ENCODE measurements at regions not wholly inside any gene's neighbourhood (a gene's known extent, or its start where the extent isn't known, plus 50 kb on each side); places are given as distances from the start of the nearest gene placed in this dataset.

DNA sequence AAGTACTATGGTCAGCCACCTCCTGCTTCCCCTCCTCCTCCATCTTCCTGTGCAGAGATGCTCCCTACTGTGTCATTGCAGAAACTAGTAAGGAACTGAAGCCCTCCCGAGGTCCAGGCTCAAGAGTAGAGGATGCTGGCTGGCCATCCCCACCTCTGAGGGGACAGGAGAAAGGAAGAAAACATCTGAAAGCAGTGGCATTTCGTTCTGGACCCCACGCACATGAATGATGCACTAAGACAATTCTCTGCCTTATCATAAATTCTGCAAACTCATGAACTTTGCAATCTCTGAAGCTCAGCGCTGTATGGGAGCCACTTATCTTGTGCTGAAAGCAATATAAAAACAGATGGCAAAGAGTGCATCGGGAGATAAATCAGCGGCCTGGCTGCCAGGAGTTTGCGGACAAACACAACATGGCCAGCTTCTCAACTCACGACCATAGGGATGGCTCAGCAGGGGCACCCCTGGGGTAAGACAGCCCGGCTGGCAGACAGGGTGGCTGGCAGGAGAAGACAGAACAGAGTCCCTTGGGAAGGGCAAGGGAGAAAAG lies 306.4 kb downstream of the NXPE2 start:
- Histone ChIP-seq H3K4ac (ENCODE audit: low read depth, low read length) (no peak overlapping the region), H2AK5ac (ENCODE audit: low read length) (no peak overlapping the region), H3K79me1 (ENCODE audit: low read length) (no peaks in the 10 kb centered on the region), H3K79me2 (ENCODE audit: control insufficient read depth, insufficient read depth, low read length) (no peaks in the 10 kb centered on the region), H3K4me2 (ENCODE audit: low read length) (no peak overlapping the region), H3K18ac (ENCODE audit: low read length) (no peak overlapping the region), H4K8ac (ENCODE audit: low read depth, low read length) (no peak overlapping the region), H2BK15ac (replicated peaks; ENCODE audit: low read depth) (no peak overlapping the region), H3K36me3 (ENCODE audit: control insufficient read depth, insufficient read depth, low read length) (no peaks in the 10 kb centered on the region), H3K23ac (ENCODE audit: low read length) (no peak overlapping the region), H3K4me1 (ENCODE audit: control insufficient read depth, low read depth, low read length) (no peaks in the 10 kb centered on the region), H3K27me3 (ENCODE audit: insufficient read depth, low read length, poor library complexity) (no peaks in the 10 kb centered on the region), H3K9ac (ENCODE audit: low read length) (no peak overlapping the region), H4K5ac (ENCODE audit: low read length) (no peak overlapping the region), H3K56ac (ENCODE audit: low read length) (no peak overlapping the region), H3K4me3 (ENCODE audit: low read length) (no peak overlapping the region), H2BK5ac (ENCODE audit: low read length) (no peak overlapping the region), H2BK120ac (ENCODE audit: low read depth, low read length) (no peak overlapping the region), H3K27ac (ENCODE audit: low read depth, low read length) (no peak overlapping the region)
- no CpG with 5 or more reads among the region's 9 CpGs for WGBS (ENCODE audit: extremely low coverage, insufficient coverage, low lambda C conversion rate)
- no peak for DNase-seq

DNA sequence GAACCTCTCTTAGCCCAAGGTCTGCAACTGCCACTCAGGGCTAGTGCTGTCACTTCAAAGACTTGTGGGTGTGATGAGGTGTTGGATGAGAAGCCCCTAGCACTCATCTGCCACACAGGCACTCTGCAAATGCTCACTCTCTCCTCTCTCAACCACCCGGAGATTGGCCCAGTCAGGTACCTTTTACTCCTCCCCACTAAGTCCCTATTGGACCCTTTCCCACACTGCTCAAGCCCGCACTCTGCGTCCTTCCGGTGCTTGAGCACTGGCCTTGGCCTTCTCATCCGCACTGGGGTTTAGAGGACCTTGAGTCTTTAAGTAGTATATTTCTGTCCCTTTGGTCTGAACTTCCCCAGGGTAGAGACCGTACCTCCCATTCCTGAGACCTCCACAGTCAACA lies 308.0 kb downstream of the NXPE2 start:
- no peaks in the 10 kb centered on the region for H3K36me3 ChIP-seq (ENCODE audit: control insufficient read depth, insufficient read depth, low read length)
- no peak for DNase-seq
- WGBS (ENCODE audit: extremely low coverage, insufficient coverage, low lambda C conversion rate): no CpG with 5 or more reads among the region's 6 CpGs

DNA sequence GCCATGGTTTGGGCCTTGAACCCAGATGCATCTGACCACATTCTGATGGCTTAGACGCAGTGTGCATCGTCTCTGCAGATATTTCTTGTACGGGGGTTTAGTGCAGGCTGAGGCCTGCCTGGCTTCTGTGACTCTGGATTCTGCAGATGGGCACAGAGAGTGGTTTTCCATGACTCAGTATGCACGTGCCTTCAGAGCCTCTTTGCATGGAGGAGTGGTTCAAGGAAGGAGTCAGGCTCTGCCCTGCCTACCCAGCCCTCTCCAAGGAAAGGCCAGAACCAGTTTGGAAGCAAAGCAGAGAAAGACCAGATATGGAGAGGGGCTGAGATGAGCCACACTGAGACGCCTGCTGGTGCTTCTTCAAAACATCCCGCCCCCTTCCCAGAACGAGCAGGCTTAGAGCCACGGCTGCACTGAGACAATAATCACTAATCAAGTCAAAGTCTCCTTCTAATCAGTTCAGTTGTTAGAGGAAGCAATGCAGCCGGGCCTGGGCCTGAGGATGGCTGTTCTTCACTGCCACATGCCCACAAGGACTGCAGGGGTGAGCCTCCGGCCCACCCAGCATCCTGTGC lies 308.9 kb downstream of the NXPE2 start:
- no peak overlapping the region for H3K27ac ChIP-seq (ENCODE audit: low read depth, low read length)
- no peak overlapping the region for H4K8ac ChIP-seq (ENCODE audit: low read depth, low read length)
- H3K9ac ChIP-seq (ENCODE audit: low read length): no peak overlapping the region
- H2BK15ac ChIP-seq (replicated peaks; ENCODE audit: low read depth): no peak overlapping the region
- H3K4ac ChIP-seq (ENCODE audit: low read depth, low read length): no peak overlapping the region
- H2BK120ac ChIP-seq (ENCODE audit: low read depth, low read length): no peak overlapping the region
- WGBS (ENCODE audit: extremely low coverage, insufficient coverage, low lambda C conversion rate): no CpG with 5 or more reads among the region's 10 CpGs
- H3K18ac ChIP-seq (ENCODE audit: low read length): no peak overlapping the region
- no peak overlapping the region for H3K4me3 ChIP-seq (ENCODE audit: low read length)
- H3K27me3 ChIP-seq (ENCODE audit: insufficient read depth, low read length, poor library complexity): no peaks in the 10 kb centered on the region
- H3K36me3 ChIP-seq (ENCODE audit: control insufficient read depth, insufficient read depth, low read length): no peaks in the 10 kb centered on the region
- H3K4me2 ChIP-seq (ENCODE audit: low read length): no peak overlapping the region
- no peaks in the 10 kb centered on the region for H3K79me1 ChIP-seq (ENCODE audit: low read length)
- H3K56ac ChIP-seq (ENCODE audit: low read length): no peak overlapping the region
- H2AK5ac ChIP-seq (ENCODE audit: low read length): no peak overlapping the region
- peak overlapping the region; percentile 4 for H3K23ac ChIP-seq (ENCODE audit: low read length)
- DNase-seq: peak; percentile 58
- H2BK5ac ChIP-seq (ENCODE audit: low read length): no peak overlapping the region
- H3K4me1 ChIP-seq (ENCODE audit: control insufficient read depth, low read depth, low read length): no peaks in the 10 kb centered on the region
- H4K5ac ChIP-seq (ENCODE audit: low read length): no peak overlapping the region
- no peaks in the 10 kb centered on the region for H3K79me2 ChIP-seq (ENCODE audit: control insufficient read depth, insufficient read depth, low read length)

More for the DNA sequence above, 308.0 kb downstream of the NXPE2 start:
- H2BK15ac ChIP-seq (replicated peaks; ENCODE audit: low read depth): no peak overlapping the region
- H3K4me2 ChIP-seq (ENCODE audit: low read length): no peak overlapping the region
- no peak overlapping the region for H3K9ac ChIP-seq (ENCODE audit: low read length)
- no peak overlapping the region for H3K4ac ChIP-seq (ENCODE audit: low read depth, low read length)
- H3K56ac ChIP-seq (ENCODE audit: low read length): no peak overlapping the region
- no peak overlapping the region for H2AK5ac ChIP-seq (ENCODE audit: low read length)
- H2BK5ac ChIP-seq (ENCODE audit: low read length): no peak overlapping the region
- H3K18ac ChIP-seq (ENCODE audit: low read length): no peak overlapping the region
- no peak overlapping the region for H4K5ac ChIP-seq (ENCODE audit: low read length)
- H3K27ac ChIP-seq (ENCODE audit: low read depth, low read length): no peak overlapping the region
- no peak overlapping the region for H3K23ac ChIP-seq (ENCODE audit: low read length)
- H3K79me2 ChIP-seq (ENCODE audit: control insufficient read depth, insufficient read depth, low read length): no peaks in the 10 kb centered on the region
- H3K79me1 ChIP-seq (ENCODE audit: low read length): no peaks in the 10 kb centered on the region
- H4K8ac ChIP-seq (ENCODE audit: low read depth, low read length): no peak overlapping the region
- H2BK120ac ChIP-seq (ENCODE audit: low read depth, low read length): no peak overlapping the region
- no peaks in the 10 kb centered on the region for H3K4me1 ChIP-seq (ENCODE audit: control insufficient read depth, low read depth, low read length)
- H3K27me3 ChIP-seq (ENCODE audit: insufficient read depth, low read length, poor library complexity): no peaks in the 10 kb centered on the region
- no peak overlapping the region for H3K4me3 ChIP-seq (ENCODE audit: low read length)

DNA sequence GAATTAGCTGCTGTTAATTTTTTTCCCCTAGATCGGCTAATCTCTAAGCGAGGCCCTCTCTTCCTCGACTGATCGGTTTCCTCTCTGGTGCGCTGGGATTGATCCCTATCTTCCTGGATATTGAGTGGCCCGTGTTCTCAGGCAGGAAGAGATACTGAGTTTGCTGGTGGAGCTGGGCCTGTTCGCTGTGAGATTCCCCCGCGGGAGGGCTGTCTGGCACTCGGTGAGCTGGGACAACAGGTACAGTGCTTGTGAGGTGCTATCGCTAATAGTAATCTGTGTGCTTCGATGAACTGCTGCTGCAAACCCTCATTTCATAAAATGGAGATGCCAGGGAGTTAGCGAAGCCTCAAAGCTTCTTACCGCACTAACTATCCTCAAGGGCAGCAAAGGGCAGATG lies 310.3 kb downstream of the NXPE2 start:
- Histone ChIP-seq H2BK5ac (ENCODE audit: low read length) (no peak overlapping the region), H3K36me3 (ENCODE audit: control insufficient read depth, insufficient read depth, low read length) (no peaks in the 10 kb centered on the region), H4K8ac (ENCODE audit: low read depth, low read length) (no peak overlapping the region), H3K79me1 (ENCODE audit: low read length) (no peaks in the 10 kb centered on the region), H2BK120ac (ENCODE audit: low read depth, low read length) (no peak overlapping the region), H4K5ac (ENCODE audit: low read length) (no peak overlapping the region), H2AK5ac (ENCODE audit: low read length) (no peak overlapping the region), H3K4ac (ENCODE audit: low read depth, low read length) (no peak overlapping the region), H3K9ac (ENCODE audit: low read length) (no peak overlapping the region), H3K23ac (ENCODE audit: low read length) (no peak overlapping the region), H3K56ac (ENCODE audit: low read length) (no peak overlapping the region), H3K18ac (ENCODE audit: low read length) (no peak overlapping the region), H3K4me2 (ENCODE audit: low read length) (no peak overlapping the region), H3K4me1 (ENCODE audit: control insufficient read depth, low read depth, low read length) (no peaks in the 10 kb centered on the region), H3K27ac (ENCODE audit: low read depth, low read length) (no peak overlapping the region), H2BK15ac (replicated peaks; ENCODE audit: low read depth) (no peak overlapping the region), H3K79me2 (ENCODE audit: control insufficient read depth, insufficient read depth, low read length) (no peaks in the 10 kb centered on the region), H3K27me3 (ENCODE audit: insufficient read depth, low read length, poor library complexity) (no peaks in the 10 kb centered on the region), H3K4me3 (ENCODE audit: low read length) (no peak overlapping the region)
- no CpG with 5 or more reads among the region's 14 CpGs for WGBS (ENCODE audit: extremely low coverage, insufficient coverage, low lambda C conversion rate)
- DNase-seq: peak; percentile 60

DNA sequence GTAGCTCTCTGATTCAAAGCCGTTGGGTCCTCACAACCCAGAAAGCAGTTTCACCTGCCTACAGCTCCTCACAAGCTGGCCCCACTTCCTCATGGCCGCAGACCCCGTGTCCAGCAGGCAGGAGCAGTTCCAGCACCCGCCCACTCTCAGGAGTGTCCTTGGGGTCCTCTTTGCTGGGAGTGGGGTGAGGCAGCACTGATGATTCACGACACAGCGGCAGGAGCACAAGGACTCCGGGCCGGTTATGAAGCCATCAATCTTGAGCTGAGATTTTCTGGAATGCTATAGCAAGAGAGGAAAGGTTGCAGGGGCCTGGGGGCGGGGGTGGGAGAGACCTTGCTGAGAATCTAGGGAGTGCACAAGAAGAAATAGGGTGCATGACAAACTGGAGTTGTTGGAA lies 311.2 kb downstream of the NXPE2 start:
- Histone ChIP-seq H3K4me1 (ENCODE audit: control insufficient read depth, low read depth, low read length) (no peaks in the 10 kb centered on the region), H2BK15ac (replicated peaks; ENCODE audit: low read depth) (no peak overlapping the region), H3K23ac (ENCODE audit: low read length) (no peak overlapping the region), H3K79me1 (ENCODE audit: low read length) (no peaks in the 10 kb centered on the region), H4K8ac (ENCODE audit: low read depth, low read length) (no peak overlapping the region), H4K5ac (ENCODE audit: low read length) (no peak overlapping the region), H3K4me3 (ENCODE audit: low read length) (no peak overlapping the region), H3K56ac (ENCODE audit: low read length) (peak overlapping the region; percentile 22), H2AK5ac (ENCODE audit: low read length) (no peak overlapping the region), H3K9ac (ENCODE audit: low read length) (no peak overlapping the region), H3K36me3 (ENCODE audit: control insufficient read depth, insufficient read depth, low read length) (no peaks in the 10 kb centered on the region), H3K27ac (ENCODE audit: low read depth, low read length) (no peak overlapping the region), H3K4me2 (ENCODE audit: low read length) (no peak overlapping the region), H3K4ac (ENCODE audit: low read depth, low read length) (peak overlapping the region; percentile 56), H3K79me2 (ENCODE audit: control insufficient read depth, insufficient read depth, low read length) (no peaks in the 10 kb centered on the region), H3K27me3 (ENCODE audit: insufficient read depth, low read length, poor library complexity) (no peaks in the 10 kb centered on the region), H2BK5ac (ENCODE audit: low read length) (no peak overlapping the region), H2BK120ac (ENCODE audit: low read depth, low read length) (no peak overlapping the region), H3K18ac (ENCODE audit: low read length) (no peak overlapping the region)
- WGBS (ENCODE audit: extremely low coverage, insufficient coverage, low lambda C conversion rate): no CpG with 5 or more reads among the region's 9 CpGs
- DNase-seq: no peak

DNA sequence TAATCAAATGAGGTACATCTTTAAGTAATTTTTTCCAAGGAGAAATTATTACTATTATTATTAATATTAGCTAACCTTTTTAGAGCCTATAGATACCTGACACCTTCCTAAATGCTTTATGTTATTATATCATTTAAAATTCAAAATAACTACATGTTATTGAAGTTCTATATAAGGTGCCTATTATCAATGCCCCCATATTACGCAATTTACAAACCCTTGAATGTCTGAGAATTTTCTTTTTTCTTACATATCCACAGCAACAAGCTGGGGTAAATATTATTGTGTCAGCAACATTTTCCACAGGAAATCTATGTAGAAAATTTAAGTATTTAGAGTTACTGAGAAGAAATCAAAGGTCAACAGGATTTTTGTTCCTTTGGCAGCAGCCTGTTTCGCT lies 327.3 kb downstream of the NXPE2 start:
- no peak overlapping the region for H2AK5ac ChIP-seq (ENCODE audit: low read length)
- H3K4me2 ChIP-seq (ENCODE audit: low read length): no peak overlapping the region
- H2BK15ac ChIP-seq (replicated peaks; ENCODE audit: low read depth): no peak overlapping the region
- no peak overlapping the region for H3K27ac ChIP-seq (ENCODE audit: low read depth, low read length)
- no peak overlapping the region for H3K4ac ChIP-seq (ENCODE audit: low read depth, low read length)
- no peaks in the 10 kb centered on the region for H3K4me1 ChIP-seq (ENCODE audit: control insufficient read depth, low read depth, low read length)
- H3K56ac ChIP-seq (ENCODE audit: low read length): no peak overlapping the region
- no peak overlapping the region for H3K9ac ChIP-seq (ENCODE audit: low read length)
- no peak overlapping the region for H3K18ac ChIP-seq (ENCODE audit: low read length)
- no peak overlapping the region for H3K23ac ChIP-seq (ENCODE audit: low read length)
- DNase-seq: no peak
- H3K4me3 ChIP-seq (ENCODE audit: low read length): no peak overlapping the region
- no peaks in the 10 kb centered on the region for H3K79me1 ChIP-seq (ENCODE audit: low read length)
- H3K79me2 ChIP-seq (ENCODE audit: control insufficient read depth, insufficient read depth, low read length): no peaks in the 10 kb centered on the region
- no peaks in the 10 kb centered on the region for H3K36me3 ChIP-seq (ENCODE audit: control insufficient read depth, insufficient read depth, low read length)
- no peak overlapping the region for H4K8ac ChIP-seq (ENCODE audit: low read depth, low read length)
- H4K5ac ChIP-seq (ENCODE audit: low read length): no peak overlapping the region
- no peak overlapping the region for H2BK120ac ChIP-seq (ENCODE audit: low read depth, low read length)
- no peak overlapping the region for H2BK5ac ChIP-seq (ENCODE audit: low read length)
- no CpG with 5 or more reads among the region's 2 CpGs for WGBS (ENCODE audit: extremely low coverage, insufficient coverage, low lambda C conversion rate)
- H3K27me3 ChIP-seq (ENCODE audit: insufficient read depth, low read length, poor library complexity): no peaks in the 10 kb centered on the region
